HEK293 (cell line): ENCODE measurements at regions not wholly inside any gene's neighbourhood (a gene's known extent, or its start where the extent isn't known, plus 50 kb on each side); places are given as distances from the start of the nearest gene placed in this dataset.

Experiments used
- CTCF ChIP-seq: fragments of 450-650 bp; formaldehyde crosslinking; IDR thresholded peaks from 2 replicates; pipeline ENCODE4 v1.5.1; 2016; ENCODE audit warnings: missing biosample characterization, missing genetic modification characterization
- KLF10 ChIP-seq: fragments of 450-650 bp; IDR thresholded peaks from 2 replicates; pipeline ENCODE4 v1.5.1; 2018; ENCODE audit warnings: missing biosample characterization, mild to moderate bottlenecking, missing genetic modification characterization
- ZBTB7A ChIP-seq: fragments of 450-650 bp; formaldehyde crosslinking; IDR thresholded peaks from 2 replicates; pipeline ENCODE4 v1.5.1; 2016; ENCODE audit warnings: low read depth, missing biosample characterization, missing genetic modification characterization
- ZNF521 ChIP-seq: fragments of 450-650 bp; formaldehyde crosslinking; IDR thresholded peaks from 2 replicates; pipeline ENCODE4 v1.5.1; 2017; ENCODE audit warnings: missing biosample characterization, mild to moderate bottlenecking, missing genetic modification characterization
- ZNF639 ChIP-seq: fragments of 450-650 bp; formaldehyde crosslinking; IDR thresholded peaks from 2 replicates; pipeline ENCODE4 v1.5.1; 2016; ENCODE audit warnings: missing biosample characterization, missing genetic modification characterization

GRCh38 chr18:78123926-78124797 lies 855.5 kb upstream of the SALL3 start:
- TF ChIP-seq KLF10 (tag by site-specific recombination) (no peak), ZNF639 (tag by site-specific recombination) (no peak), ZNF521 (tag by site-specific recombination) (no peak), ZBTB7A (no peak), CTCF (no peak)
